ENCODE measurements at regions not wholly inside any gene's neighbourhood (a gene's known extent, or its start where the extent isn't known, plus 50 kb on each side); places are given as distances from the start of the nearest gene placed in this dataset.

DNA sequence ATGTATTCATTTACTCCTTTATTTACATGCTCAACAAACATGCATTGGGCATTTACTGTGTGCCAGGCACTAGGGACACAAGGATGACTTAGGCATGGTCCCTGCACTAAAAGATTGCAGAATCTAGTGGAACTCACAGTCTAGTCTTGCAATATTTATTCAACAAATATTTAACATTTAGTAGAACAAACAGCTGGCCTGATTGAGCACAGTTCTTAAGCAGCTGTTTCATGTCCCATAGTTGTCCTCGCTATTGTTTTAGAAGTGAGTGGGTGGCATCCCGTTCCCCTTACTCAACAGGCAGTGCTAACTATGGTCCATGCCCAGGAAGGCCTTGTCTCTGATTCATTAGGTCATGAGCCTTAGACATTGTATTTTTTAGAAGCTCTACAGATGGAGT, 459.9 kb upstream of the CADM1 start:
- Histone ChIP-seq H3K4me3 (ENCODE audit: low read length) (no peak overlapping the region), H3K9ac (ENCODE audit: low read length) (no peak overlapping the region), H3K27me3 (ENCODE audit: control insufficient read depth, insufficient read depth, low read length) (peaks cover 64% of the 10 kb centered on the region), H3K9me3 (ENCODE audit: control insufficient read depth, low read depth, low read length) (no peaks in the 10 kb centered on the region), H3K36me3 (ENCODE audit: control insufficient read depth, low read depth, low read length) (no peaks in the 10 kb centered on the region), H3K27ac (ENCODE audit: low read length) (no peak overlapping the region), H3K4me1 (ENCODE audit: control insufficient read depth, low read depth, low read length) (peaks cover 5% of the 10 kb centered on the region)

DNA sequence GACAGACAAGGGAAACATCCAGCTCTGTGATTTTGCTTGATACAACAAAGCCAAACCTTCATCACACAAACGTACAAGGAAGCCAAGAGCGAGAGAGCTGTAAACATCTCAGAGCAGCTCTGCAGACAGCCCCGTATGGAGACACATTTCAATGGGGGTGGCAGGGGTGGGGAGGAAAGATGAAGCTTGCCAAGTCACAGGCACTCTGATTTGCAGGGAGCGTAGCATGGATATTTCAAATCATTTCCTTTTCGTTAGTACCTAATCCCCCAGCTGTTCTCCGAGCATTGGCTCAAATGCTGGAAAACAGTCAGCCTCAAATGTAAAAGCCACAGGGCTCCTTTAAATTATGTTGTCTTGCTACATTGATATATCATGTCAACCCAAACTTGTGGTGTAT, 458.9 kb upstream of the CADM1 start:
- H3K27ac ChIP-seq (ENCODE audit: low read length), result no peak overlapping the region
- peaks cover 61% of the 10 kb centered on the region for H3K27me3 ChIP-seq (ENCODE audit: control insufficient read depth, insufficient read depth, low read length)
- no peaks in the 10 kb centered on the region for H3K36me3 ChIP-seq (ENCODE audit: control insufficient read depth, low read depth, low read length)
- H3K9ac ChIP-seq (ENCODE audit: low read length), result no peak overlapping the region
- H3K4me3 ChIP-seq (ENCODE audit: low read length), result no peak overlapping the region
- H3K9me3 ChIP-seq (ENCODE audit: control insufficient read depth, low read depth, low read length), result no peaks in the 10 kb centered on the region
- H3K4me1 ChIP-seq (ENCODE audit: control insufficient read depth, low read depth, low read length), result peaks cover 8% of the 10 kb centered on the region

DNA sequence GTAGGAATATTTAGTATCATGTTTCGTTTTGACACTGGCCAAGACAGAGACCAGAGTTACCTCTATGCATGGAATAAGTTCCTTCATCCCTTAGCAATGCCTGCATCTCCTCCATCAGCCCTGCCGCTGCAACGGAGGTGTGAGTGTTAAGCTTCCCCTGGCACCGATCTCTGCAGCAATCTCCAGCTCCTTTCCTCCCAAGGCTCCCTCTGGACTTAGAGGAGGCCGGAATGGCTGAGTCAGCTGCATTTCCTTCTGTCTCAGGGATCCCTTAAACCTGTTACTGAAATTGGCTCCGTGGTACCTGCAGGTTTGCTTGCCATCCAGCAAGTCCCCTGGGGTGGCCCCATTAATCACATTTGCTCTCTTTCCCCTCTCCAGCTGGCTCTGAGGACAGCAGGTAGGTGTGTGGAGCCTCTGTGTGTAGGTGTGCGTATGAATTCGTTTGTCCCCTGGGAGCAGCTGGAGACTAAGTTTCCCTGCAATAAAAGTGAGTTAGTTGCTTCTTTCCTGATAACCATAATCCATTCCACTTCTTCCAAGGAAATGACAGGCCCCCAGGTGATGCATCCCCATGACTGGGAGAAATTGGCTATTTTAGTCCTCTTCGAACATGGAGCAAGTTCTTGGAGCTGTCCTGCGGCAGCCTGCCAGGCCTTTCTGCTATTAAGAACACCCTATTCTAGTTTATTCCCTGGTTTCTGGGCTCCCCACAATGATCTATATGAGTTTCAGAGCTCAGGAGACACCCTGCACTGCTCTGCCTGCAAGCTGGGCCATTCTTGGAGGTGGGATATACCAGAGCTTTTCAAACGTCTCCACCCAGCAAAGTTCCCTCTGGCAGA, 457.2 kb upstream of the CADM1 start:
- Histone ChIP-seq H3K9ac (ENCODE audit: low read length) (no peak overlapping the region), H3K27ac (ENCODE audit: low read length) (no peak overlapping the region), H3K4me1 (ENCODE audit: control insufficient read depth, low read depth, low read length) (peaks cover 9% of the 10 kb centered on the region), H3K4me3 (ENCODE audit: low read length) (no peak overlapping the region), H3K9me3 (ENCODE audit: control insufficient read depth, low read depth, low read length) (no peaks in the 10 kb centered on the region), H3K36me3 (ENCODE audit: control insufficient read depth, low read depth, low read length) (no peaks in the 10 kb centered on the region), H3K27me3 (ENCODE audit: control insufficient read depth, insufficient read depth, low read length) (peaks cover 51% of the 10 kb centered on the region)

DNA sequence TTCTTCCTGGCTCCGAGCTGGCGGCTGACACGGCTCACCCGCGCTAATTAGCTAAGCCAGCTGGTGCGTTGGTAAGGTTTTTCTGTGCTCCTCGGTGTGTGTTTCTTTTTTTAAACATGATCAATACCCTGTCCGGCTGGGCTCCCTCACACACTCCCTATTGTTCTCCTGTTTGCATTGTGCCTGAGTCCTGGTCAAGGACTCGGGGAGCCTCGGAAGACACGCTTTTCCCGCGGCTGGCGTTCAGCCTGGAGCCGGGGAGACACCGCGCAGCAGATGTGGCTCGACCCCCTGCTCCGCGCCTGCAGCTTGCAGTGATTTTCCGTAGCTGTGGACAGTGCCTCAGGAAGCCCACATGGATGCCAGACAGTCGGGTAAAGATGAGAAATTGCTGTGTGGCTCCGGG, 454.9 kb upstream of the CADM1 start:
- H3K27me3 ChIP-seq (ENCODE audit: control insufficient read depth, insufficient read depth, low read length), result peaks cover 28% of the 10 kb centered on the region
- H3K4me3 ChIP-seq (ENCODE audit: low read length), result no peak overlapping the region
- H3K9ac ChIP-seq (ENCODE audit: low read length), result no peak overlapping the region
- H3K4me1 ChIP-seq (ENCODE audit: control insufficient read depth, low read depth, low read length), result peaks cover 9% of the 10 kb centered on the region
- no peak overlapping the region for H3K27ac ChIP-seq (ENCODE audit: low read length)
- H3K9me3 ChIP-seq (ENCODE audit: control insufficient read depth, low read depth, low read length), result no peaks in the 10 kb centered on the region
- H3K36me3 ChIP-seq (ENCODE audit: control insufficient read depth, low read depth, low read length), result no peaks in the 10 kb centered on the region

DNA sequence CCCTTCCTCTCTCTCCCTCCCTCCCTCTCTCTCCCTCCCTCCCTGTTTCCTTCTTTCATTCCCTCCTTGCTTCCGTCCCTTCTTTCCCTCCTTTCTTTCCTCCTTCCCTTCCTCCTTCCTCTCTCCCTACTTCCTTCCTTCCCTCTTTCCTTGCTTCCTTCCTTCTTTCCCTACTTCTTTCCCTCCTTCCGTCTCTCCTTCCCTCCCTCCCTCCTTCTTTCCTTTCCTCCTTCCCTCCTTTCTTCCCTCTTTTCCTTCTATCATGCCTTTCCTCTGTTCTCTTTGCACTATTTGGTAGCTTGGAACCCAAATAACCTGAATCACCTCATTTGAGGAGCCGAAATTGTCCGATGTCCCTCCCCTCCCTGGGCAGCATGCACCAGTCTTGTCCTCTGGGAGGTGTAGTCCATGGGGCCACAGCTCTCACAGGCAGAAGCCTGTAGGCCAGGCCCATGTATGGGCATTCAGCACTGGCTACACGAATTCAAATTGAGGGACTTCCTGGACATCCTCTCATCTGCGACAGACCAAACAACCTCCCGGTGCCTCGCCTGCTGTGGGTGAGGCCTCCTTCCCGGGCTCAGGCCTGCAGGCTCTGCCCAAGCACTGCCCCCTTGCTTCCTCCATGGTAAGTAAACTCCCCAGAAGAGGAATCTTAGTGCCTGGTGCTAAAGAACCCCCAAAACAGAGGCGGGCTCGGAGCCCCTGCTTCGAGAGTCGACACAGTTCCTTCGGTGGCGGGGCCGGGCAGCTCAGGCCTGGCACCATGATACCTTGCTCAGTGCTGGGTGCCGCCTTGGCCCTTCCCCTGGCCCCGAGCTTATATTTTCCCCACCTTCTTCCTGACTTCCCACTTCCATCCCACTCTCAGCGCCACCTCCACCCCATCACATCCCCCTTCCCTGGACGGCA, 454.1 kb upstream of the CADM1 start:
- H3K27ac ChIP-seq (ENCODE audit: low read length), result no peak overlapping the region
- no peaks in the 10 kb centered on the region for H3K36me3 ChIP-seq (ENCODE audit: control insufficient read depth, low read depth, low read length)
- no peak overlapping the region for H3K9ac ChIP-seq (ENCODE audit: low read length)

DNA sequence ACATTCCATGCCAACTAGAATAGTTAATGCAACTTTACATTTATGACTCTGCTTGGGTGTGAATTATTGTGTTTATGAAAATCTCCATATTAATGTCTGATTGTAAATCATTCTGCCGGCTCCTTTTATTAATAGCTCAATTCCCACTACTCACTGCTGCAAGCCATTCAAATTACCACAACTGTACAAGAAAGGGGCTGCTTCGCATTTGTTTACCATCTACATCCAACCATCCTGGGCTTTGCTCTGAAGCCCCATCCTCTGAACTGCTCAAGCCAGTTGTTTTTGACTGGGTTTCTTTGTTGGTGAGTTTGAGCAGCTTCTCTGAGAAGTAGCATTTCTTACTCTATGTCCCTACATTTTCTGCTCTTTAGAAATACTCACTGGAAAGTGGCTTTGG, 451.6 kb upstream of the CADM1 start:
- Histone ChIP-seq H3K36me3 (ENCODE audit: control insufficient read depth, low read depth, low read length) (no peaks in the 10 kb centered on the region), H3K9ac (ENCODE audit: low read length) (no peak overlapping the region), H3K4me1 (ENCODE audit: control insufficient read depth, low read depth, low read length) (peaks cover 4% of the 10 kb centered on the region), H3K4me3 (ENCODE audit: low read length) (no peak overlapping the region), H3K9me3 (ENCODE audit: control insufficient read depth, low read depth, low read length) (no peaks in the 10 kb centered on the region), H3K27ac (ENCODE audit: low read length) (no peak overlapping the region), H3K27me3 (ENCODE audit: control insufficient read depth, insufficient read depth, low read length) (no peaks in the 10 kb centered on the region)

More for the DNA sequence above, 454.1 kb upstream of the CADM1 start:
- Histone ChIP-seq H3K9me3 (ENCODE audit: control insufficient read depth, low read depth, low read length) (no peaks in the 10 kb centered on the region), H3K4me3 (ENCODE audit: low read length) (no peak overlapping the region), H3K4me1 (ENCODE audit: control insufficient read depth, low read depth, low read length) (peaks cover 9% of the 10 kb centered on the region), H3K27me3 (ENCODE audit: control insufficient read depth, insufficient read depth, low read length) (peaks cover 21% of the 10 kb centered on the region)

DNA sequence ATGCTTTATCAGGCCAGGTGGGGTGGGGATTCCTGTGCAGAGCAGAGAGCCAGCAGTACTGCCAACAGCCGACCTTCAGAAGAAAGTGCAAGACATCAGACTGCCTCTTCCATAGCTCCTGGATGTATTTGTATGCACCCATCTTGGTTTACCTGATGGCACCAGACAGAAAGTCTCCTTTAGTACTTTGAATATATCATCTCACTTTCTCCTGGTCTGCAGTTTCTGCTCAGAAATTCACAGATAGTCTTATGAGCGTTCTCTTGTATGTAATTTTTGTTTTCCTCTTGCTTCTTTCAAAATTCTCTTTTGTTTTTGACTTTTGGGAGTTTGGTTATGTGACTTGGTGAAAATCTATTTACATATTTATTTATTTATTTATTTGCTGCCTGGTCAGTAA, 446.4 kb upstream of the CADM1 start:
- Histone ChIP-seq H3K9me3 (ENCODE audit: control insufficient read depth, low read depth, low read length) (no peaks in the 10 kb centered on the region), H3K9ac (ENCODE audit: low read length) (no peak overlapping the region), H3K4me1 (ENCODE audit: control insufficient read depth, low read depth, low read length) (no peaks in the 10 kb centered on the region), H3K4me3 (ENCODE audit: low read length) (no peak overlapping the region), H3K36me3 (ENCODE audit: control insufficient read depth, low read depth, low read length) (no peaks in the 10 kb centered on the region), H3K27ac (ENCODE audit: low read length) (no peak overlapping the region), H3K27me3 (ENCODE audit: control insufficient read depth, insufficient read depth, low read length) (no peaks in the 10 kb centered on the region)

DNA sequence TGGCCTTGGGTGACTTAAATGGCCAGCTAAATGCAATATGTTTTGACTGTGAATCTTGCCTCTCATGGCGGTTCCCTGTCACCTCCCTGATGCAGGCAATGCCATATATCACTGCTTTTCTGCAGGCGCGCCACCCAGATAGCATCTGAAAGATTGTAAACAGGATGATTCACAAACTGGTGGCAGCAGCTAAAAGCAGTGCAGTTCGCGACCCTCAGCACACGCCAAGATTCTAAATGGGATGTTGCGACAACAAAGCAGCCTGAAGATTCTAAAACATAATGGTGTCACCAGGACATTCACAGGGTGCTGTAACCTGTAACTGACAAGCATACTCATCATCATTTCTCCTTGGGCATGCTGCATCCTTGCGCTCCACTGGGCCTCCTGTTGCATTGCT, 440.4 kb upstream of the CADM1 start:
- Histone ChIP-seq H3K36me3 (ENCODE audit: control insufficient read depth, low read depth, low read length) (no peaks in the 10 kb centered on the region), H3K9ac (ENCODE audit: low read length) (no peak overlapping the region), H3K9me3 (ENCODE audit: control insufficient read depth, low read depth, low read length) (no peaks in the 10 kb centered on the region), H3K27ac (ENCODE audit: low read length) (no peak overlapping the region), H3K27me3 (ENCODE audit: control insufficient read depth, insufficient read depth, low read length) (no peaks in the 10 kb centered on the region), H3K4me3 (ENCODE audit: low read length) (no peak overlapping the region), H3K4me1 (ENCODE audit: control insufficient read depth, low read depth, low read length) (no peaks in the 10 kb centered on the region)

DNA sequence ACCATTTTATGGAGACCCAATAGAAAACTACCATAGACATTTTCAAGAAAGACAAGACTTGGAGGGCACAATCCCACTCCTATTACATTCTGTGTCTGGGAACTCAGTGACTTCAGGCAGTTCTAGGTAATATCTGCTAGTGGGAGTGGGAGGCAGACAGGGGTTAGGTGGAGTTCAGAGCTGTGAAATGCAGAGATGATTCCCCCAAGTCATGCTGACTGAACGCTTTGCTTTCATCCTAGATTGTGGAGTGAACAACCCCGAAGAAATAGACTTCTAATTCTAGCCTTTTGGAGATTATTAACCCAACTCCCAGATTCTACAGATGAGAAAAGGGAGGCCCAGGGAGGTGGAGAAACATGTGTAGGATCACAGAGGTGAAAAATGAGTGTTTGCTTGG, 437.8 kb upstream of the CADM1 start:
- Histone ChIP-seq H3K9ac (ENCODE audit: low read length) (no peak overlapping the region), H3K4me1 (ENCODE audit: control insufficient read depth, low read depth, low read length) (no peaks in the 10 kb centered on the region), H3K36me3 (ENCODE audit: control insufficient read depth, low read depth, low read length) (no peaks in the 10 kb centered on the region), H3K9me3 (ENCODE audit: control insufficient read depth, low read depth, low read length) (no peaks in the 10 kb centered on the region), H3K27ac (ENCODE audit: low read length) (no peak overlapping the region), H3K4me3 (ENCODE audit: low read length) (no peak overlapping the region), H3K27me3 (ENCODE audit: control insufficient read depth, insufficient read depth, low read length) (no peaks in the 10 kb centered on the region)

DNA sequence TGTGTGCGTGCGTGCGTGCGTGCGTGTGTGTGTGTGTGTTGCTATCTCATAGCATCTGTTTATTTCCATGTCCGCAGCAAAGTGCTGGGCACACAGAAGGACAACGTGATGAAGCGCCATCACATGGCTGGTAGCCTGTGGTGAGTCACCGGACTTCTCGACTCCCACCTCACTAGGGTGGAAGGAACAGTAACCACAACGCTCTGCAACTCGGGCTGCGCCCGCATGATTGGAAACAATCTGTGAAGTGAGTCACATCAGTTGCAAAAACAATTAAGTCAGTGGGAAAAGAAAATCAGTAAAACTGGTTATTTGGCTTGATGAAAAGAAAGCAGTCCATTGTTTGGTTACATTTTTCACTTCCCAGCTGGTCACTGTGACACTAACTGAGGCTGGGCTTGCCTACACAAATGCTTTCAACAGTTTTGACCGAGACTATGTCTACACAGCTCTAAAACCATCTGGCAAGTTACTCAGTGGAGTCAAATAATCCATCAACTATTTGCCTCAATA, 437.3 kb upstream of the CADM1 start:
- no peak overlapping the region for H3K9ac ChIP-seq (ENCODE audit: low read length)
- H3K4me1 ChIP-seq (ENCODE audit: control insufficient read depth, low read depth, low read length), result no peaks in the 10 kb centered on the region
- no peaks in the 10 kb centered on the region for H3K27me3 ChIP-seq (ENCODE audit: control insufficient read depth, insufficient read depth, low read length)
- no peaks in the 10 kb centered on the region for H3K9me3 ChIP-seq (ENCODE audit: control insufficient read depth, low read depth, low read length)
- H3K27ac ChIP-seq (ENCODE audit: low read length), result no peak overlapping the region
- no peak overlapping the region for H3K4me3 ChIP-seq (ENCODE audit: low read length)
- H3K36me3 ChIP-seq (ENCODE audit: control insufficient read depth, low read depth, low read length), result no peaks in the 10 kb centered on the region

DNA sequence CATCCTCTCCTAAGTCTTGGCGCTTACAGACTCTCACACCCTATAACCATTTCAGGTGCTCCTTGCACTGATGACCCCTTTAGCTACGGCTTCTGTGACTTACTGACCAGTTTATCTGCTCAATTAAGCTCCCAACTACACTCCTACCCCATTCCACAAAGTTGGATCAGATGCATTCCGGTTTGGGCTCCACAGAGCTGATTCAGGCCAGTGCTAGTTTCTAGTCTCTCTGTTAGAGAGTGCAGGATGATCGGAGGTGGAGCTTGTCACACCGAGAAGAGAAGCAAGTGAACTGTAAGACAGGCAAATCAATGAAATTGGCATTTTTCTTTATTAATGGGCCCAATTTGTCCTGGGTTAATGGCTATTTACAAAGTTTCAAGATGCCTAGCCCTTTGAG, 436.8 kb upstream of the CADM1 start:
- H3K27me3 ChIP-seq (ENCODE audit: control insufficient read depth, insufficient read depth, low read length), result no peaks in the 10 kb centered on the region
- no peaks in the 10 kb centered on the region for H3K36me3 ChIP-seq (ENCODE audit: control insufficient read depth, low read depth, low read length)
- no peaks in the 10 kb centered on the region for H3K9me3 ChIP-seq (ENCODE audit: control insufficient read depth, low read depth, low read length)
- no peak overlapping the region for H3K9ac ChIP-seq (ENCODE audit: low read length)
- H3K4me1 ChIP-seq (ENCODE audit: control insufficient read depth, low read depth, low read length), result no peaks in the 10 kb centered on the region
- H3K27ac ChIP-seq (ENCODE audit: low read length), result no peak overlapping the region
- H3K4me3 ChIP-seq (ENCODE audit: low read length), result no peak overlapping the region

Measured in iPS-18a (cell line).